Hematopoietic multipotent progenitor cell treated with erythropoietin and hydrocortisone succinate and interleukin-3 and kit ligand, for 15 days (in vitro differentiated cells): ENCODE measurements at regions not wholly inside any gene's neighbourhood (a gene's known extent, or its start where the extent isn't known, plus 50 kb on each side); places are given as distances from the start of the nearest gene placed in this dataset.
"Not testable (repeated sequence)": the region's sequence is repeated elsewhere in the genome, so short reads cannot be mapped to it uniquely, and the experiment has no call there.

ENCODE experiments used
- DNase-seq: peaks from one replicate; pipeline ENCODE4 v3.0.0-alpha.2; 2015; ENCODE audit warnings: low spot score

- no peak for DNase-seq
These were observed 213.3 kb upstream of the IGFBP3 start for GRCh38 chr7:46134385-46134784.

GRCh38 chr7:46133751-46134150 lies 212.7 kb upstream of the IGFBP3 start:
- no peak for DNase-seq

- no peak for DNase-seq
These were observed 212.0 kb upstream of the IGFBP3 start for GRCh38 chr7:46133072-46133471.

- DNase-seq: no peak
These were observed 211.1 kb upstream of the IGFBP3 start for GRCh38 chr7:46131916-46132795.

- DNase-seq: no peak
These were observed 208.8 kb upstream of the IGFBP3 start for GRCh38 chr7:46129831-46130230.

- DNase-seq: no peak
These were observed 206.7 kb upstream of the IGFBP3 start for GRCh38 chr7:46127814-46128213.

GRCh38 chr7:46126675-46127300 lies 205.7 kb upstream of the IGFBP3 start:
- DNase-seq: no peak

- DNase-seq: no peak
These were observed 202.8 kb upstream of the IGFBP3 start for GRCh38 chr7:46123756-46124343.

GRCh38 chr7:46115410-46115809 lies 194.3 kb upstream of the IGFBP3 start:
- DNase-seq: no peak

GRCh38 chr7:46109437-46109836 lies 188.4 kb upstream of the IGFBP3 start:
- DNase-seq: no peak

GRCh38 chr7:46108272-46108671 lies 187.2 kb upstream of the IGFBP3 start:
- DNase-seq: no peak

- DNase-seq: no peak
These were observed 186.6 kb upstream of the IGFBP3 start for GRCh38 chr7:46107610-46108217.

GRCh38 chr7:46100521-46100920 lies 179.4 kb upstream of the IGFBP3 start:
- no peak for DNase-seq

- DNase-seq: no peak
These were observed 178.0 kb upstream of the IGFBP3 start for GRCh38 chr7:46099076-46099475.

GRCh38 chr7:46091071-46091470 lies 170.0 kb upstream of the IGFBP3 start:
- no peak for DNase-seq

- DNase-seq: no peak
These were observed 168.2 kb upstream of the IGFBP3 start for GRCh38 chr7:46089281-46089680.

- not testable (repeated sequence) for DNase-seq
These were observed 167.4 kb upstream of the IGFBP3 start for GRCh38 chr7:46088486-46088885.

- no peak for DNase-seq
These were observed 159.6 kb upstream of the IGFBP3 start for GRCh38 chr7:46080595-46081159.

GRCh38 chr7:46079421-46079820 lies 158.3 kb upstream of the IGFBP3 start:
- no peak for DNase-seq

GRCh38 chr7:46076527-46076926 lies 155.5 kb upstream of the IGFBP3 start:
- no peak for DNase-seq

- DNase-seq: no peak
These were observed 151.7 kb upstream of the IGFBP3 start for GRCh38 chr7:46072722-46073121.

- no peak for DNase-seq
These were observed 150.5 kb upstream of the IGFBP3 start for GRCh38 chr7:46071601-46072000.
